Neuron (in vitro differentiated cells): ENCODE measurements at regions not wholly inside any gene's neighbourhood (a gene's known extent, or its start where the extent isn't known, plus 50 kb on each side); places are given as distances from the start of the nearest gene placed in this dataset.

Experiments
- H2AFZ ChIP-seq: one replicate; pipeline ENCODE4 v1.6.1; 2013; ENCODE audit warnings: low read depth, mild to moderate bottlenecking, inconsistent platforms, low read length, moderate library complexity
- H3K27me3 ChIP-seq: one replicate; pipeline ENCODE4 v1.6.1; 2013; ENCODE audit warnings: low read length; ENCODE audit not compliant: insufficient read depth
- H3K36me3 ChIP-seq: one replicate; pipeline ENCODE4 v1.6.1; 2013; ENCODE audit warnings: low read length; ENCODE audit not compliant: insufficient read depth
- H3K4me1 ChIP-seq: one replicate; pipeline ENCODE4 v1.6.1; 2013; ENCODE audit warnings: low read length; ENCODE audit not compliant: insufficient read depth
- H3K4me3 ChIP-seq: 2 replicates; pipeline ENCODE4 v1.5.1; 2013; ENCODE audit warnings: mild to moderate bottlenecking, low read length, moderate library complexity
- H3K9me3 ChIP-seq: one replicate; pipeline ENCODE4 v1.6.1; 2013; ENCODE audit warnings: low read length

DNA sequence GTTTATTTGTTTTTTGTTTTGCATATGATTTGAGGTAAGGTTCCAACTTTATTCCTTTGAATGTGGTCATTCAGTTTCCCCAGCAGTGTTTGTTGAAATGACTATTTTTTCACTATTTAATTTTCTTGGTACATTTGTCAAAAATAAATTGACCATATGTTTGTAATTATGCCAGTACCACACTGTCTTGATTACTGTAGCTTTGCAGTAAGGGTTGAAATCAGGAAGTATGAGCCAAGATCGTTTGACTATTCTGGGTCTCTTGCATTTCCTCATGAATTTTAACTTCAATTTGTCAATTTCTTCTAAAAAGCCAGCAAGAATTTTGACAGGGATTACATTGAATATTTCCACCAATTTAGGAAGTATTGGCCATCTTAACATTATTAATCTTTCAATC, 199.3 kb upstream of the PPFIA2 start:
- Histone ChIP-seq H3K9me3 (no peaks in the 10 kb centered on the region), H3K4me1 (no peaks in the 10 kb centered on the region), H3K4me3 (no peak overlapping the region), H3K27me3 (no peaks in the 10 kb centered on the region), H3K36me3 (no peaks in the 10 kb centered on the region), H2AFZ (no peak overlapping the region)

DNA sequence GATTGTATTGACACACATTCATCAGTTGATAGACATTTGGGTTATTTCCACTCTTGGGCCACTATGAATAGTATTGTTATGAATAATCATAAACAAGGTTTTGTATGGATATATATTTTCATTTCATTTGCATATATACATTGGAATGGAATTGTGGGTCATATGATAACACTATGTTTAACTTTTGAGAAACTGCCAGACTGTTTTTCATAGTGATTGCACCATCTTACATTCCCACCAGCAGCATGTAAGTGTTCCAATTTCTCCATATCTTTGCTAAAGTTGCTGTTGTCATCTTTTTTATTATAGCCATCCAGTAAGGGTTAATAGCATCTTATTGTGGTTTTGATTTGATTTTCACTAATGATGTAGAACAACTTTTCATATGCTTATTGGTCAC, 198.5 kb upstream of the PPFIA2 start:
- Histone ChIP-seq H3K27me3 (no peaks in the 10 kb centered on the region), H2AFZ (no peak overlapping the region), H3K4me3 (no peak overlapping the region), H3K9me3 (no peaks in the 10 kb centered on the region), H3K4me1 (no peaks in the 10 kb centered on the region), H3K36me3 (no peaks in the 10 kb centered on the region)

DNA sequence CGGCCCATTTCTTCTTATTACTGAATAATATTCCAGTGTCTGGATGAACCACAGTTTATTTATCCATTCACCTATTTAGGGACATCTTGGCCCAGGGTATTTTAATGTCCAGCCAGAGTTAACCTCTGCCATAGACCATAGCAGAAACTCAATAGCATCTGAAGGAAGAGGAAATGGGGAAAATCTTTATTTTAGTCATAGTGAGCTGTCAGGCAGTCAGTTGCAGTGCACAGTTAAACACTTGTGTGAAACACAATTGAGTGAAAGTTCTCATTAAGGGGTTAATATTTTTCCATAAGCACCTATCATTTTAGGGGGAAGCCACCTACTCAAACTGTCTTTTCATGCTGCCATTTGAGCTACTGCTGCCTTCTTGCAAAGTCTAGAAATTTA, 197.3 kb upstream of the PPFIA2 start:
- Histone ChIP-seq H3K27me3 (no peaks in the 10 kb centered on the region), H3K9me3 (no peaks in the 10 kb centered on the region), H3K36me3 (no peaks in the 10 kb centered on the region), H2AFZ (no peak overlapping the region), H3K4me3 (no peak overlapping the region), H3K4me1 (no peaks in the 10 kb centered on the region)

GRCh38 chr12:81953541-81953940, 194.4 kb upstream of the PPFIA2 start:
- H3K9me3 ChIP-seq, result no peaks in the 10 kb centered on the region
- no peaks in the 10 kb centered on the region for H3K27me3 ChIP-seq
- no peak overlapping the region for H3K4me3 ChIP-seq
- H2AFZ ChIP-seq, result no peak overlapping the region
- no peaks in the 10 kb centered on the region for H3K36me3 ChIP-seq
- H3K4me1 ChIP-seq, result no peaks in the 10 kb centered on the region

GRCh38 chr12:81950871-81951270, 191.7 kb upstream of the PPFIA2 start:
- Histone ChIP-seq H3K4me1 (no peaks in the 10 kb centered on the region), H3K9me3 (no peaks in the 10 kb centered on the region), H3K27me3 (no peaks in the 10 kb centered on the region), H2AFZ (no peak overlapping the region), H3K4me3 (no peak overlapping the region), H3K36me3 (no peaks in the 10 kb centered on the region)

- Histone ChIP-seq H3K9me3 (no peaks in the 10 kb centered on the region), H3K4me1 (no peaks in the 10 kb centered on the region), H2AFZ (no peak overlapping the region), H3K27me3 (no peaks in the 10 kb centered on the region), H3K36me3 (no peaks in the 10 kb centered on the region), H3K4me3 (no peak overlapping the region)
Measured at GRCh38 chr12:81949841-81950308, 190.7 kb upstream of the PPFIA2 start.

DNA sequence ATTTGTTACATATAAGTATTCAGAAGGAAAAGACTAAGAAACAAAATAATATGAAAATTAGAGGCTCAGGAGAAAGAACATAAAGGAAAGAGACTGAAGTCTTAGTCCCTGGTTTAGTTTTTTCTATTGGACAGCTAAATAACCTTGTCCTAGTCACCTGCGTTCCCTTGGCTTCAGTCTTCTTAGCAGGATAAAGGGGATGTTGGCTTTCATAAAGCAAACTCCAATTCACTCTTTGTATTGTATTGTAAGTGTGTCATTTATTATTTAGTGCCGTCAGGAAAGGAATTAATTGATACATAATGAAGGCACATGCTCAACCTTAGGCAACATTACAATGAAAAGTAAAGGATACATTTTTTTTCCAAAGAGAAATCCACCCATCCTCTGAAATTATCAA, 190.3 kb upstream of the PPFIA2 start:
- no peaks in the 10 kb centered on the region for H3K9me3 ChIP-seq
- no peaks in the 10 kb centered on the region for H3K4me1 ChIP-seq

GRCh38 chr12:81944886-81945285, 185.7 kb upstream of the PPFIA2 start:
- Histone ChIP-seq H3K36me3 (no peaks in the 10 kb centered on the region), H3K4me3 (no peak overlapping the region), H2AFZ (no peak overlapping the region), H3K4me1 (no peaks in the 10 kb centered on the region), H3K27me3 (no peaks in the 10 kb centered on the region), H3K9me3 (no peaks in the 10 kb centered on the region)

More for the DNA sequence above, 190.3 kb upstream of the PPFIA2 start:
- Histone ChIP-seq H3K4me3 (no peak overlapping the region), H3K27me3 (no peaks in the 10 kb centered on the region), H3K36me3 (no peaks in the 10 kb centered on the region), H2AFZ (no peak overlapping the region)

GRCh38 chr12:81942594-81942993, 183.4 kb upstream of the PPFIA2 start:
- Histone ChIP-seq H3K27me3 (no peaks in the 10 kb centered on the region), H3K4me1 (no peaks in the 10 kb centered on the region), H3K36me3 (no peaks in the 10 kb centered on the region)

DNA sequence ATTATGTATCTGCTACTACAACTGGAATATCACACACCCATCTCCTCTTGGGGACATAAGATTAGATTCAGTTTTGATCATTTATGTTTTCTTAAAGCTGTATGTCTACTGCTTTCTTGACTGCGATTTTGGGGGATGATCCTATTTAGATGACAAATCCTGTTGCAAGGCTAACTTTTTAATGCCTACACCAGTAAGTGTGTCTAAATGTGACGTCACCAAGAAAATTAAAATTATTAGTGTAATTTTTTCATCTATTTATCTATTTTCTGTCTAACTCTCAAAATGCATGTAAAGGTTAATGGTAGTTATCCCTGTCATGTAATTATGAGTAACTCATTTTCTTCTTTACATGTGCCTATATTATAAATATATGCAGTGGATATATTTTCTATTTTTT, 170.9 kb upstream of the PPFIA2 start:
- Histone ChIP-seq H3K9me3 (no peaks in the 10 kb centered on the region), H3K27me3 (no peaks in the 10 kb centered on the region), H2AFZ (no peak overlapping the region), H3K4me3 (no peak overlapping the region), H3K36me3 (no peaks in the 10 kb centered on the region), H3K4me1 (no peaks in the 10 kb centered on the region)

More at GRCh38 chr12:81942594-81942993, 183.4 kb upstream of the PPFIA2 start:
- Histone ChIP-seq H3K9me3 (no peaks in the 10 kb centered on the region), H3K4me3 (no peak overlapping the region), H2AFZ (no peak overlapping the region)

- Histone ChIP-seq H3K36me3 (no peaks in the 10 kb centered on the region), H3K4me3 (no peak overlapping the region)
Measured at GRCh38 chr12:81896771-81897170, 137.6 kb upstream of the PPFIA2 start.

DNA sequence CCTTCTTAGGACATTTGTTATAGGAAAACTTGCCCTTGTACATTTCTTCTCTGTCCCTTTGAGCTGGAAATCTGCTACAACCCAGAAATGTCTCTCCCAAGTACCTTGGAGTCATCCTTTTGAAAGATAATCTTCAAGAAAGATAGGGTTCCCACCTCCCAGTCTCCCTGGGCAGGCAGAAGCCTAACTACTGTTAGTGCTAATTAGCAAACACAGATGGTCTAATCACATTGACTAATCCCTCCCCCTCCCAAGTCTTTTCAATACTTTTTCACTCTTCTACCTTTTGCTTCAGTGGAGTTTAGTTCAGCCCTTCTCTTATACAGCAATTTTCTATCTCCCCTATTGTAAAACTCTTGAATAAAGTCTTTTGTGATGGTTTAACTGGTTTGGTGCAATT, 129.8 kb upstream of the PPFIA2 start:
- Histone ChIP-seq H3K36me3 (no peaks in the 10 kb centered on the region), H2AFZ (no peak overlapping the region), H3K27me3 (no peaks in the 10 kb centered on the region), H3K4me1 (no peaks in the 10 kb centered on the region), H3K4me3 (no peak overlapping the region), H3K9me3 (no peaks in the 10 kb centered on the region)

More at GRCh38 chr12:81896771-81897170, 137.6 kb upstream of the PPFIA2 start:
- Histone ChIP-seq H3K4me1 (no peaks in the 10 kb centered on the region), H3K9me3 (no peaks in the 10 kb centered on the region), H3K27me3 (no peaks in the 10 kb centered on the region), H2AFZ (no peak overlapping the region)

- no peaks in the 10 kb centered on the region for H3K27me3 ChIP-seq
- H2AFZ ChIP-seq, result no peak overlapping the region
- H3K36me3 ChIP-seq, result no peaks in the 10 kb centered on the region
- H3K4me3 ChIP-seq, result no peak overlapping the region
- H3K4me1 ChIP-seq, result no peaks in the 10 kb centered on the region
- H3K9me3 ChIP-seq, result no peaks in the 10 kb centered on the region
Measured at GRCh38 chr12:81888106-81888740, 129.1 kb upstream of the PPFIA2 start.

DNA sequence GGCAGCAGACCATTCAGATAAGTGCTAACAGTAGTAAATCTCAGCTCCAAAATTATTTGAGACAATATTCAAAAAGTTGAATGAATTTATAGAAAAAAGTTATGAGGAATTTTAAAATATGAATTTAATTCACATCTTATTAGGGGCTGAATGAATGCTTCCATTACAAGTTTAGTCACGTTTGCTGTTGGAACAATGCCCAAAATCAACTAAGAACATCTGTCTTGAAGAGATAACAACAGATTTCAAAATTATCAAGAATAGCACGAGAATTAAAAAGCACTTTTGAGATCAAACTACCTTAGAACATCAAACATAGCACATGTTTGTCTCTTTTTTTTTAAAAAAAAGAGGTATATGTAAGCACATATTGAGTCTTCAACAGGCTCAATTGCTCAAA, 115.4 kb upstream of the PPFIA2 start:
- Histone ChIP-seq H3K4me3 (no peak overlapping the region), H3K27me3 (no peaks in the 10 kb centered on the region), H3K36me3 (no peaks in the 10 kb centered on the region), H3K4me1 (no peaks in the 10 kb centered on the region), H2AFZ (no peak overlapping the region), H3K9me3 (no peaks in the 10 kb centered on the region)
